HCT116 (cell line): ENCODE measurements at regions not wholly inside any gene's neighbourhood (a gene's known extent, or its start where the extent isn't known, plus 50 kb on each side); places are given as distances from the start of the nearest gene placed in this dataset.

Source experiments
- CTCF ChIP-seq, 3 experiments: fragments of 200-600 bp in 1 of 3; sonication (generic) in 1 of 3; IDR thresholded peaks in 2 of 3; conservative IDR thresholded peaks in 1 of 3; 2 replicates each; pipeline ENCODE4 v1.5.1; 2012 to 2017; ENCODE audit warnings: low read depth in 2 of 3, low read length in 2 of 3, antibody characterized with exemption in 1 of 3, borderline replicate concordance in 1 of 3, control low read depth in 1 of 3, mild to moderate bottlenecking in 1 of 3, mixed read lengths in 1 of 3, mixed run types in 1 of 3, moderate library complexity in 1 of 3; ENCODE audit not compliant: insufficient read depth in 1 of 3
- EZH2phosphoT487 ChIP-seq: fragments of 200-600 bp; IDR thresholded peaks from 2 replicates; pipeline ENCODE4 v1.6.1; 2018; ENCODE audit warnings: antibody characterized with exemption, borderline replicate concordance
- SP1 ChIP-seq: IDR thresholded peaks from 2 replicates; pipeline ENCODE4 v1.6.1; 2012; ENCODE audit warnings: low read depth

DNA sequence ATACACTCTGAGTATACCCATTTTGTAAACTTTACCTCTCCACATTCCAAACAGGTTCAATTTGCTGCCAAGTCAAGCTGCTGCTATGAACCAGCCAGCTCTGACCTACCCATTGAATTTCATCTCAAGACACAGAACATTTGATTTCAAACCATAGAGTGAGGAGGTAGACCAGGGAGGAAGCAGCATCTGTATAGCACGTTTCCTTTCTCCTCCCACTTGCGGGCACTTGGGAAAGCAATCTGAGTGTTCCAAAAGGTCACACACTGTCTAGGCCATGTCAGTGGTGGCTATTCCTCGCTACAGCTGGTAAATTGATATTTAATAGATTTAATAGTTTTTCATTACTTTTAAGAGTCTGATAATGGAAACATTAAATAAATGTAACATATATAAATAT, 147.8 kb upstream of the EEPD1 start:
- TF ChIP-seq CTCF (IDR thresholded peaks at IDR 0.05 in 2 of 3, conservative IDR thresholded peaks at IDR 0.05 in 1 of 3; ENCODE audit: borderline replicate concordance in 1 of 3, insufficient read depth in 1 of 3, low read depth in 2 of 3, low read length in 2 of 3) (no peak), EZH2phosphoT487 (no peak), SP1 (no peak)
